ENCODE measurements at regions not wholly inside any gene's neighbourhood (a gene's known extent, or its start where the extent isn't known, plus 50 kb on each side); places are given as distances from the start of the nearest gene placed in this dataset.
A peak's percentile ranks its signal among the peaks of the same experiment; 100 is the strongest.

- Histone ChIP-seq H3K27me3 (ENCODE audit: control insufficient read depth in 3 of 3, insufficient read depth in 3 of 3, low read depth in 1 of 3, low read length in 3 of 3) (no peaks in the 10 kb centered on the region), H3K4ac (ENCODE audit: low read length) (no peak overlapping the region), H3K9ac (ENCODE audit: low read depth, low read length, poor library complexity) (no peak overlapping the region), H3K14ac (ENCODE audit: low read length) (no peak overlapping the region), H3K4me2 (ENCODE audit: insufficient read depth, low read length, poor library complexity, severe bottlenecking) (no peak overlapping the region), H3K18ac (ENCODE audit: low read length) (no peak overlapping the region), H2BK5ac (ENCODE audit: low read length) (no peak overlapping the region), H4K8ac (ENCODE audit: low read depth, low read length) (no peak overlapping the region), H2BK15ac (ENCODE audit: low read length) (no peak overlapping the region), H4K91ac (ENCODE audit: low read depth, low read length, poor library complexity) (no peak overlapping the region), H3K36me3 (replicated peaks in 1 of 2; ENCODE audit: control insufficient read depth in 2 of 2, insufficient read depth in 2 of 2, low read length in 2 of 2) (no peaks in the 10 kb centered on the region), H2BK120ac (ENCODE audit: low read depth, low read length) (no peak overlapping the region), H2AK5ac (ENCODE audit: low read depth, low read length) (no peak overlapping the region), H2BK12ac (ENCODE audit: low read length) (no peak overlapping the region), H3K27ac (replicated peaks; ENCODE audit: low read length) (no peak overlapping the region), H3K23ac (ENCODE audit: low read depth, low read length, poor library complexity) (no peak overlapping the region), H3K9me3 (replicated peaks in 1 of 2; ENCODE audit: control insufficient read depth in 2 of 2, insufficient read depth in 1 of 2, low read depth in 1 of 2, low read length in 2 of 2) (no peaks in the 10 kb centered on the region), H3K4me1 (ENCODE audit: control insufficient read depth in 2 of 2, insufficient read depth in 1 of 2, low read depth in 1 of 2, low read length in 2 of 2) (peaks cover 0 to 16% of the 10 kb centered on the region in 2 donors), H3K79me1 (ENCODE audit: low read depth, low read length) (no peaks in the 10 kb centered on the region), H2AFZ (ENCODE audit: low read length) (peak overlapping the region; percentile 8), H3K4me3 (ENCODE audit: low read length in 2 of 2) (no peak overlapping the region)
- WGBS, 2 donors (ENCODE audit: extremely low coverage in 2 of 2, insufficient read length in 2 of 2, insufficient replicate concordance in 1 of 2): no CpG with 5 or more reads among the region's 1 CpG
- no peak for DNase-seq (ENCODE audit: low spot score)
These were observed 239.3 kb downstream of the OGFRL1 start for GRCh38 chr6:71527886-71528285.

GRCh38 chr6:71529026-71529425, 240.4 kb downstream of the OGFRL1 start:
- Histone ChIP-seq H3K9ac (ENCODE audit: low read depth, low read length, poor library complexity) (no peak overlapping the region), H2BK15ac (ENCODE audit: low read length) (no peak overlapping the region), H3K4ac (ENCODE audit: low read length) (no peak overlapping the region), H3K27ac (replicated peaks; ENCODE audit: low read length) (no peak overlapping the region), H3K36me3 (replicated peaks in 1 of 2; ENCODE audit: control insufficient read depth in 2 of 2, insufficient read depth in 2 of 2, low read length in 2 of 2) (no peaks in the 10 kb centered on the region), H2BK12ac (ENCODE audit: low read length) (no peak overlapping the region), H4K8ac (ENCODE audit: low read depth, low read length) (no peak overlapping the region), H3K14ac (ENCODE audit: low read length) (no peak overlapping the region), H2BK5ac (ENCODE audit: low read length) (no peak overlapping the region), H3K23ac (ENCODE audit: low read depth, low read length, poor library complexity) (no peak overlapping the region), H3K79me1 (ENCODE audit: low read depth, low read length) (no peaks in the 10 kb centered on the region), H2BK120ac (ENCODE audit: low read depth, low read length) (no peak overlapping the region), H2AFZ (ENCODE audit: low read length) (no peak overlapping the region), H3K9me3 (replicated peaks in 1 of 2; ENCODE audit: control insufficient read depth in 2 of 2, insufficient read depth in 1 of 2, low read depth in 1 of 2, low read length in 2 of 2) (no peaks in the 10 kb centered on the region), H3K4me2 (ENCODE audit: insufficient read depth, low read length, poor library complexity, severe bottlenecking) (no peak overlapping the region), H3K18ac (ENCODE audit: low read length) (no peak overlapping the region), H3K4me3 (ENCODE audit: low read length in 2 of 2) (no peak overlapping the region), H3K27me3 (ENCODE audit: control insufficient read depth in 3 of 3, insufficient read depth in 3 of 3, low read depth in 1 of 3, low read length in 3 of 3) (no peaks in the 10 kb centered on the region), H3K4me1 (ENCODE audit: control insufficient read depth in 2 of 2, insufficient read depth in 1 of 2, low read depth in 1 of 2, low read length in 2 of 2) (peaks cover 0 to 16% of the 10 kb centered on the region in 2 donors), H2AK5ac (ENCODE audit: low read depth, low read length) (no peak overlapping the region), H4K91ac (ENCODE audit: low read depth, low read length, poor library complexity) (no peak overlapping the region)
- no CpG with 5 or more reads among the region's 2 CpGs for WGBS, 2 donors (ENCODE audit: extremely low coverage in 2 of 2, insufficient read length in 2 of 2, insufficient replicate concordance in 1 of 2)
- DNase-seq (ENCODE audit: low spot score): no peak

- no peak overlapping the region for H3K14ac ChIP-seq (ENCODE audit: low read length)
- H4K91ac ChIP-seq (ENCODE audit: low read depth, low read length, poor library complexity): no peak overlapping the region
- H2BK5ac ChIP-seq (ENCODE audit: low read length): no peak overlapping the region
- H3K36me3 ChIP-seq (replicated peaks in 1 of 2; ENCODE audit: control insufficient read depth in 2 of 2, insufficient read depth in 2 of 2, low read length in 2 of 2): no peaks in the 10 kb centered on the region
- WGBS, 2 donors (ENCODE audit: extremely low coverage in 2 of 2, insufficient read length in 2 of 2, insufficient replicate concordance in 1 of 2): no CpG with 5 or more reads among the region's 2 CpGs
- peak overlapping the region; percentile 21 for H2AFZ ChIP-seq (ENCODE audit: low read length)
- H3K9ac ChIP-seq (ENCODE audit: low read depth, low read length, poor library complexity): no peak overlapping the region
- H3K23ac ChIP-seq (ENCODE audit: low read depth, low read length, poor library complexity): no peak overlapping the region
- no peak overlapping the region for H3K4me3 ChIP-seq (ENCODE audit: low read length in 2 of 2)
- no peak overlapping the region for H3K18ac ChIP-seq (ENCODE audit: low read length)
- H2BK120ac ChIP-seq (ENCODE audit: low read depth, low read length): no peak overlapping the region
- H3K27me3 ChIP-seq (ENCODE audit: control insufficient read depth in 3 of 3, insufficient read depth in 3 of 3, low read depth in 1 of 3, low read length in 3 of 3): no peaks in the 10 kb centered on the region
- no peak overlapping the region for H2BK15ac ChIP-seq (ENCODE audit: low read length)
- H3K4me1 ChIP-seq (ENCODE audit: control insufficient read depth in 2 of 2, insufficient read depth in 1 of 2, low read depth in 1 of 2, low read length in 2 of 2): peaks cover 0 to 16% of the 10 kb centered on the region in 2 donors
- H3K4me2 ChIP-seq (ENCODE audit: insufficient read depth, low read length, poor library complexity, severe bottlenecking): no peak overlapping the region
- no peak overlapping the region for H3K4ac ChIP-seq (ENCODE audit: low read length)
- no peak overlapping the region for H3K27ac ChIP-seq (replicated peaks; ENCODE audit: low read length)
- H3K79me1 ChIP-seq (ENCODE audit: low read depth, low read length): no peaks in the 10 kb centered on the region
- no peak overlapping the region for H4K8ac ChIP-seq (ENCODE audit: low read depth, low read length)
- no peak overlapping the region for H2AK5ac ChIP-seq (ENCODE audit: low read depth, low read length)
- no peak overlapping the region for H2BK12ac ChIP-seq (ENCODE audit: low read length)
- no peaks in the 10 kb centered on the region for H3K9me3 ChIP-seq (replicated peaks in 1 of 2; ENCODE audit: control insufficient read depth in 2 of 2, insufficient read depth in 1 of 2, low read depth in 1 of 2, low read length in 2 of 2)
- no peak for DNase-seq (ENCODE audit: low spot score)
These were observed 241.2 kb downstream of the OGFRL1 start for GRCh38 chr6:71529769-71530168.

- Histone ChIP-seq H3K4me3 (ENCODE audit: low read length in 2 of 2) (no peak overlapping the region), H3K9me3 (replicated peaks in 1 of 2; ENCODE audit: control insufficient read depth in 2 of 2, insufficient read depth in 1 of 2, low read depth in 1 of 2, low read length in 2 of 2) (no peaks in the 10 kb centered on the region), H2BK15ac (ENCODE audit: low read length) (no peak overlapping the region), H2BK120ac (ENCODE audit: low read depth, low read length) (no peak overlapping the region), H3K27me3 (ENCODE audit: control insufficient read depth in 3 of 3, insufficient read depth in 3 of 3, low read depth in 1 of 3, low read length in 3 of 3) (no peaks in the 10 kb centered on the region), H3K27ac (replicated peaks; ENCODE audit: low read length) (no peak overlapping the region), H2AK5ac (ENCODE audit: low read depth, low read length) (no peak overlapping the region), H4K8ac (ENCODE audit: low read depth, low read length) (no peak overlapping the region), H2AFZ (ENCODE audit: low read length) (peak overlapping the region; percentile 32), H3K23ac (ENCODE audit: low read depth, low read length, poor library complexity) (no peak overlapping the region), H2BK5ac (ENCODE audit: low read length) (no peak overlapping the region), H3K4me1 (ENCODE audit: control insufficient read depth in 2 of 2, insufficient read depth in 1 of 2, low read depth in 1 of 2, low read length in 2 of 2) (peaks cover 0 to 14% of the 10 kb centered on the region in 2 donors), H3K36me3 (replicated peaks in 1 of 2; ENCODE audit: control insufficient read depth in 2 of 2, insufficient read depth in 2 of 2, low read length in 2 of 2) (no peaks in the 10 kb centered on the region), H3K9ac (ENCODE audit: low read depth, low read length, poor library complexity) (no peak overlapping the region), H3K18ac (ENCODE audit: low read length) (no peak overlapping the region), H3K14ac (ENCODE audit: low read length) (no peak overlapping the region), H2BK12ac (ENCODE audit: low read length) (no peak overlapping the region), H3K79me1 (ENCODE audit: low read depth, low read length) (no peaks in the 10 kb centered on the region), H3K4me2 (ENCODE audit: insufficient read depth, low read length, poor library complexity, severe bottlenecking) (no peak overlapping the region), H3K4ac (ENCODE audit: low read length) (no peak overlapping the region), H4K91ac (ENCODE audit: low read depth, low read length, poor library complexity) (no peak overlapping the region)
- no peak for DNase-seq (ENCODE audit: low spot score)
These were observed 242.4 kb downstream of the OGFRL1 start for GRCh38 chr6:71531006-71531405.
